Transverse colon (tissue), 4 donors: ENCODE measurements at regions not wholly inside any gene's neighbourhood (a gene's known extent, or its start where the extent isn't known, plus 50 kb on each side); places are given as distances from the start of the nearest gene placed in this dataset.

Experiments used
- EP300 ChIP-seq: sonication (generic); formaldehyde crosslinking; IDR thresholded peaks from one replicate; pipeline ENCODE4 v1.6.1; 2017; ENCODE audit warnings: antibody characterized with exemption, low read depth
- POLR2A ChIP-seq: fragments of 450-650 bp; IDR thresholded peaks from one replicate; pipeline ENCODE4 v1.6.1; 2016; ENCODE audit warnings: antibody characterized with exemption, mild to moderate bottlenecking, moderate library complexity
- POLR2AphosphoS5 ChIP-seq, 3 donors: sonication (generic); formaldehyde crosslinking; IDR thresholded peaks; one replicate each; pipeline ENCODE4 v1.6.1; 2016; ENCODE audit warnings: antibody characterized with exemption in 3 of 3
- TF ChIP-seq, protein P1 (sequence below), 5 experiments: fragments of 200-600 bp in 3 of 5; fragments of 450-650 bp in 2 of 5; sonication (generic) in 3 of 5; IDR thresholded peaks; 1 replicate in 2 of 5; 2 replicates in 3 of 5; pipeline ENCODE4 v1.5.1; 2016 to 2017; ENCODE audit warnings: antibody characterized with exemption in 5 of 5, inconsistent platforms in 3 of 5, mild to moderate bottlenecking in 2 of 5, moderate library complexity in 1 of 5

DNA sequence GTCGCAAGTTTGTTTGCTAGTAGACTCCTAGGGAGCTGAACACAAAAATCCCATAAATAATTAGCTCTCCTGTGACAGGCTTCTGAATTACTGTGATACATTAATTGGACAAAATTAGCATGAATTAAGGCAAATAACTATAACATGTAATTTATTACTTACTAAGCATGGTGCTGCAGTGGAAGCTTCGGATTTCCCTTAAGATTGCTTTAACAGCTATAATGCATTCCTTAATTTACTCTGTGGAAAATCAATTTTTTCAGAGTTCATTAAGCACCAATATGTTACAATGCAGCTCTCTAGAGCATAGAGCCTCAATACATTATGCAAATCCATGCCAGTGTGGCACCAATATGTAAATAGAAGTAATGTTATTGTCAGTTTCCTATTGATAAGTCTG, 201.5 kb downstream of the MDFIC start:
- TF ChIP-seq, protein P1, sequence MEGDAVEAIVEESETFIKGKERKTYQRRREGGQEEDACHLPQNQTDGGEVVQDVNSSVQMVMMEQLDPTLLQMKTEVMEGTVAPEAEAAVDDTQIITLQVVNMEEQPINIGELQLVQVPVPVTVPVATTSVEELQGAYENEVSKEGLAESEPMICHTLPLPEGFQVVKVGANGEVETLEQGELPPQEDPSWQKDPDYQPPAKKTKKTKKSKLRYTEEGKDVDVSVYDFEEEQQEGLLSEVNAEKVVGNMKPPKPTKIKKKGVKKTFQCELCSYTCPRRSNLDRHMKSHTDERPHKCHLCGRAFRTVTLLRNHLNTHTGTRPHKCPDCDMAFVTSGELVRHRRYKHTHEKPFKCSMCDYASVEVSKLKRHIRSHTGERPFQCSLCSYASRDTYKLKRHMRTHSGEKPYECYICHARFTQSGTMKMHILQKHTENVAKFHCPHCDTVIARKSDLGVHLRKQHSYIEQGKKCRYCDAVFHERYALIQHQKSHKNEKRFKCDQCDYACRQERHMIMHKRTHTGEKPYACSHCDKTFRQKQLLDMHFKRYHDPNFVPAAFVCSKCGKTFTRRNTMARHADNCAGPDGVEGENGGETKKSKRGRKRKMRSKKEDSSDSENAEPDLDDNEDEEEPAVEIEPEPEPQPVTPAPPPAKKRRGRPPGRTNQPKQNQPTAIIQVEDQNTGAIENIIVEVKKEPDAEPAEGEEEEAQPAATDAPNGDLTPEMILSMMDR (IDR thresholded peaks at IDR 0.05): no peak
- TF ChIP-seq POLR2A (no peak), EP300 (no peak), POLR2AphosphoS5 (IDR thresholded peaks at IDR 0.05) (no peak)
